HK-2 (cell line): ENCODE measurements at regions not wholly inside any gene's neighbourhood (a gene's known extent, or its start where the extent isn't known, plus 50 kb on each side); places are given as distances from the start of the nearest gene placed in this dataset.
"Not testable (repeated sequence)": the region's sequence is repeated elsewhere in the genome, so short reads cannot be mapped to it uniquely, and the experiment has no call there.

Experiments used
- DNase-seq: peaks from one replicate; pipeline ENCODE4 v3.0.0-alpha.2; 2018; ENCODE audit not compliant: unreplicated experiment

- no peak for DNase-seq
Observed at GRCh38 chr2:51780353-51780752, 748.4 kb upstream of the NRXN1 start.

DNA sequence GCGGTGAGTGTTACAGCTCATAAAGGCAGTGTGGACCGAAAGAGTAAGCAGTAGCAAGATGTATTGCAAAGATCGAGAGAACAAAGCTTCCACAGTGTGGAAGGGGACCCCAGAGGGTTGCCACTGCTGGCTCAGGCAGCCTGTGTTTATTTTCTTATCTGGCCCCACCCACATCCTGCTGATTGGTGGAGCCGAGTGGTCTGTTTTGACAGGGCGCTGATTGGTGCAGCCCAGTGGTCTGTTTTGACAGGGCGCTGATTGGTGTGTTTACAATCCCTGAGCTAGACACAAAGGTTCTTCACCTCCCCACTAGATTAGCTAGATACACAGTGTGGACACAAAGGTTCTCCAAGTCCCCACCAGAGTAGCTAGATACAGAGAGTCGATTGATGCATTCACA lies 747.8 kb upstream of the NRXN1 start:
- DNase-seq = not testable (repeated sequence)

DNA sequence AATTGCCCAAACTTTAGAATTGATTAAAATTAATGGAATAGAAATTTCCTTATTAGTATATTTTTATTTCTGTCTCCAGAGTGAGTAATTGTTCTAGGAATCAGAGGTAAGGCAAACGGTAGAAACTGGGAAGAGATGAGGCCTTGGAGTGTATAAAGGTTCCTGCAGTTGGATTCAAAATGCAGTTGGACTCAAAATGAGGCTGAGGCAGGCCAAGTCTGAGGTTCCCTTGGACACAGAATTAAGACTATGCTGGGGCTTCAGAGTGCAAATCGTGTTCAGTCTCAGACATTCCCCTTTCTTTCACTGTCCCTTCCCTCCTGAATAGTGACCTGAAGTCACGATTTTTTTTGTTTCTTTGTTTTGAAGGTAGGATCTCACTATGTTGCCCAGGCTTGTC lies 746.9 kb upstream of the NRXN1 start:
- no peak for DNase-seq

GRCh38 chr2:51774606-51775005 lies 742.7 kb upstream of the NRXN1 start:
- not testable (repeated sequence) for DNase-seq

DNA sequence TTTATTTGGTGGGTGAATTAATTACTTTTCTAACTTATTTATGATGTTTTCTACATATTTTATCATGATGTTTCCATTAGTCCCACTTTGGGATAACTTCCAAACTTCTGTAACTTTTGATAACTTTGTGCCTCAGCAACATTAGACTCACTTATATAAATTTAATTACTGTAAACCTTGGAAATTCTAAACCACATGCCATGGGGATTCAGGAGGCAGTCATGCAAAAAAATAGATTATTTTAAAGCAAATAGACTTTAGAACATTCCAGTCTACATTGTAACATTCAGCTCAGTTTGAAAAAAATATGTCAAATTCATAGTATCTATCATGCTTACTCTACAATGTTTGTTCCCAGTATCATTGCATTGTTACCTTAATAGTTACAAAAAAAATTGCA lies 728.5 kb upstream of the NRXN1 start:
- no peak for DNase-seq

GRCh38 chr2:51758081-51758480 lies 726.1 kb upstream of the NRXN1 start:
- DNase-seq = no peak

- DNase-seq = no peak
Observed at GRCh38 chr2:51734115-51734514, 702.2 kb upstream of the NRXN1 start.

DNA sequence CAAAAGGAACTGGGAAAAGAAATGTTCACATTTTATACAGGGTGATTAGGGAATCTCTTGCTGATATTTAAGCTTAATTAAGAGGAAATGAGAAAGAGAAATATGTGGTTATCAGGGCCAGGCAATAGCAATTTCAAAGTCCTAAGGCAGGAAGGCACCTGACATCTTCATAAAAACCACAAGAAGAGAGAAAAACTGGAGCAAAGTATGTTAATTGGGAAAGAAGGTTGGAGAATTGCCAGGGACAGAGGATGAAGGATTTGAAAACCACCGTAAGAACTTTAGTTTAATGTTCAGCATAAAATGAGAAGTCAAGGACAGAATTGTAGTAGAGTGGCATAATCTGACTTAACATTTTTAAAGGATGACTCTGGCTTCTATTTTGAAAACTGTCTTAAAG lies 691.8 kb upstream of the NRXN1 start:
- DNase-seq = no peak

- DNase-seq = no peak
Observed at GRCh38 chr2:51722311-51722710, 690.4 kb upstream of the NRXN1 start.

GRCh38 chr2:51720826-51721225 lies 688.9 kb upstream of the NRXN1 start:
- no peak for DNase-seq

- no peak for DNase-seq
Observed at GRCh38 chr2:51718881-51719280, 686.9 kb upstream of the NRXN1 start.

GRCh38 chr2:51717312-51717711 lies 685.4 kb upstream of the NRXN1 start:
- no peak for DNase-seq

GRCh38 chr2:51711766-51712165 lies 679.8 kb upstream of the NRXN1 start:
- DNase-seq = no peak

DNA sequence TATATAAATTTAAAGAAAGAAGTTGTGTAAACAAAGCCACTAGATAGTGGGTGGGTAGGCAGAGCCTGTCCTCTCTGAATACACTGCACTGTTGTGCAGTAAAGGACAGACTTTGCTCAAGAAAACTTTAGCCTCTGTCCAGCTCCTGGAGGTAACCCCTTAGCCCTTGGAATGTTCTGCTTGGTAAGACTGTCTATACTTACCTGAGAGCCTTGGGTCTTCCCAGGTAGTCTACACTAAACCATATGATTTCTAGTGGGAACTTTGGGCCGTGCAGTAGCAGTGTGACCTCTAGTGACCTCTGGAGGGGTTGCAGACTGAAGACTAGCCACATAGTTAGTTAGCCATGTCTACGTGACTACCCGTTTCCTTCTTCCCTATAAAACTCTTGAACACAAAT lies 678.3 kb upstream of the NRXN1 start:
- peak; percentile 12 for DNase-seq

DNA sequence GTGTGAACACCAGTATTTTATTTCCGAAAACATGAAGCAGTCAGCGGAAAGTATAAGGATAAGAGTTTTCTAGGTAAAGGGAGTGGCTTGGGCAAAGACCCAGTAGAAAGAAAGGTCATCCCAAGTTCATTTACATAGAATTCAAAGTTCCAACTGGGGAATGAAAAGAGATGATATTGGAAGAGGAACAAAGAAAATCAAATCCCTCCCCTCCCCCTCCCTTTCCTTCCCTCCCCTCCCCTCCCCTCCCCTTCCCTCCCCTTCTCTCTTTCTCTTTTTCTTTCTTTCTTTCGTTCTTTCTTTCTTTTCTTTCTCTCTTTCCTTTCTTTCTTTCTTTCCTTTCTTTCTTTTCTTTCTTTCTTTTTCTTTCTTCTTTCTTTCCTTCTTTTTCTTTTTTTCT lies 675.7 kb upstream of the NRXN1 start:
- no peak for DNase-seq

DNA sequence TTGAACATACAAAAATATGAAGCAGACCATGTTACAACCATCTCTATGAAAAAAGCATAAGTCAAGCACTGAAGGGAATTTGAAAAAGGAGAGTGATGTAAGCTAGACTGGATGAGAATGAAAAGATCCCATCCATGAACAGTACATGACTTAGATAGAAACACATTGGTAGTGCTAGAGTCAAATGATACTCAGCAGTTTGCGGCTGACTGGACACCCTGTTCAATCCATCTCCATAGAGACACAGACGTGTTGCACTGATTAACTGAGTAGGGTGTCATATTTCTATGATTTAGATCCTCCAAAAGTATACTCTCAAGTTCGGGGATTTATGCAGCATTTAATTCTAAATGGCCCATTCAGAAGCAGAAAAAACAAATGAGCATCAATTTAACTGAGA lies 674.3 kb upstream of the NRXN1 start:
- DNase-seq = no peak

- no peak for DNase-seq
Observed at GRCh38 chr2:51705417-51705816, 673.5 kb upstream of the NRXN1 start.

- no peak for DNase-seq
Observed at GRCh38 chr2:51698021-51698420, 666.1 kb upstream of the NRXN1 start.

- no peak for DNase-seq
Observed at GRCh38 chr2:51697095-51697494, 665.2 kb upstream of the NRXN1 start.

DNA sequence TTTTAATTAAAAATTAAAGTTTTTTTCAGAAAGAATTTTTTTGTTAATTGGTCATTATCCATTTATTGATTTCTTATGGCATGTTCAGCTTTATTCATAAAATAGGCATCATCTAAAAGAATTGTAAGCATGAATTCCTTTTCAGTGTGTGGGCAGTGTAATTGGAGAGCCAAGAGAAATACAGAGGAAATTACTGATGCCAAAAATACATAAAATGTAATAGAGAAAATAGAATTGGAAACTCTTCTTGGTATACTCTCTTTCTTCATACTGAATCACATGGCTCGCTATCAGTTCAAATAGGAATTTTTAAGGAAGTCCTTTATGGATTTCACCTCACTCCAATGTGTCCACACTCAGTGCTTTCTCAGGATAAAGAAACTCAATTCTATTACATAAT lies 663.6 kb upstream of the NRXN1 start:
- DNase-seq = no peak

DNA sequence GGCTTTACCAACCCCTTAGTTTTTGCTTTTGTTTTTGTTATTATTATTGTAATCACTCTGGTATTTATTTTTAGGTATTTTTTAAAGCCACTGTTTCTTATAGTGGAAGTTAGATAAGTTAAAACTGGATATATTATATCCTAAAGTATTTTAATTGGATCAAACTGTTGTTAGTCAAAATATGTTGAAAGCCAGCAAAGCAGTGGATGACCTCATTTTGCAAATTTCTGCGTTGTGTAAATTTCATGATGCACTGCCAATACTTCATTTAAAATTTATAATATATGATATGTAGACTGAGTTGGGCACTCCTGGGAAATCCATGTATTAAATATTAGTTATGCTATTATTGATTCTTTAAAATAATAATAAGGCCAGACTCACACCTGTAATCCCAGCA lies 661.7 kb upstream of the NRXN1 start:
- no peak for DNase-seq

- DNase-seq = no peak
Observed at GRCh38 chr2:51681854-51682253, 649.9 kb upstream of the NRXN1 start.

DNA sequence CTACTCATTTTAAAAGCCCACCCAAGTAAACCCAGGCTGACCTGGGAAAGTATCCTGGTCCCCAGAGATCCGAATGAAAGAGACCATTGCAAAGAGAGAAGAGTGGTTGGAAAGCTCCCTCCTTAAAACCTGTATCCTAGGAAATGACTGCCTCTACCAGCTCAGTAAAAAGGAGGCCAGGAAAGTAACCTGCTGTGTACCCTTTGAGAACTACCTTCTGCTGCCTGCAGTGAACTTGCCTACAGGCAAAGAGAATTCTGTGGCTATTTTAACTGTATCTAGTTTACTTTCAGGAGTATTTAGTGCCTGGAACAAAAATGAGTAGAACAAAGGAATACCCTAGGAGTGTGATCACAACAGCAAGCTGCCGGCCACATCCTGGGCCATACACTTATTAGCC lies 641.7 kb upstream of the NRXN1 start:
- DNase-seq = no peak

DNA sequence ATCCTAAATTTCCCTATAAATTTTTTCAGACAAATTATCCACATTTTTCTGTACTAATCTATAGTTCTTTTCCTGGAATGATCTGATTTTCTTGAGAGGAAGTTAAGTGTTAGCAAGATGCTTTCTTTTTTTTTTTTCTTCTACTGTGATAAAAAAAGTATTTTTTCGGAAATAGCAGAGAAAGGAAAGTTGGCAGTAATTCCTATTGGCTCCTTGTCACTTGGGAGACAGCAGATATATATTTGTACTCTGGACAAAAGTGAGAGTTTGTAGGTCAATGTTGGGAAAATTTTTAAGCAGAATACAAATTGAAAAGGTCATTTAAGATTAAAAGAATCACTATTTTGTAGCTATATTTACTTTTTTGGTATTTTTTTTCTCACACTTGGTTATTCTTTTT lies 635.7 kb upstream of the NRXN1 start:
- no peak for DNase-seq

GRCh38 chr2:51662187-51662586 lies 630.3 kb upstream of the NRXN1 start:
- DNase-seq = no peak
